ENCODE measurements at regions not wholly inside any gene's neighbourhood (a gene's known extent, or its start where the extent isn't known, plus 50 kb on each side); places are given as distances from the start of the nearest gene placed in this dataset.
A peak's percentile ranks its signal among the peaks of the same experiment; 100 is the strongest.

GRCh38 chr6:138654715-138655634 is 118.6 kb upstream of the CCDC28A start:
- H3K4me1 ChIP-seq (ENCODE audit: insufficient read depth): peaks cover 20% of the 10 kb centered on the region
- peaks cover 20% of the 10 kb centered on the region; the same call in 1 of the 2 replicates for H3F3A ChIP-seq (ENCODE audit: insufficient read depth)
- TF ChIP-seq EZH2phosphoT487 (IDR thresholded peaks at IDR 0.05; ENCODE audit: insufficient read depth, low read depth) (no peak), EZH2 (IDR thresholded peaks at IDR 0.05; ENCODE audit: insufficient read depth, poor library complexity, severe bottlenecking) (no peak)
- no peaks in the 10 kb centered on the region for H3K9me2 ChIP-seq (ENCODE audit: insufficient read depth)
- DNase-seq: peak; percentile 91
- 18 to 24% methylated on average over 6 of the region's 6 CpGs for WGBS, 2 experiments (ENCODE audit: low coverage in 1 of 2, low lambda C conversion rate in 2 of 2, missing lambda C conversion rate in 2 of 2)
- H3K9ac ChIP-seq: peak overlapping the region; percentile 26
- H4K20me1 ChIP-seq (ENCODE audit: insufficient read depth): no peaks in the 10 kb centered on the region
- H3K4me3 ChIP-seq: peak overlapping the region; percentile 60
- no peaks in the 10 kb centered on the region for H3K27me3 ChIP-seq (replicated peaks; ENCODE audit: insufficient read depth)
- H3K27ac ChIP-seq: peak overlapping the region; percentile 31
- peak overlapping the region; percentile 68 for H3K4me2 ChIP-seq (ENCODE audit: unreplicated experiment)
- H3K79me2 ChIP-seq (ENCODE audit: insufficient read depth): 0 out of 2 replicates have a peak, but pooled peaks cover 5% of the 10 kb centered on the region
- no peaks in the 10 kb centered on the region for H3K36me3 ChIP-seq (ENCODE audit: low read depth)
- peak overlapping the region; percentile 59; the same call in 1 of the 2 replicates for H2AFZ ChIP-seq
- in situ Hi-C loops (cut with MboI): no loop called here
- H3K9me3 ChIP-seq (ENCODE audit: low read depth): no peaks in the 10 kb centered on the region

DNA sequence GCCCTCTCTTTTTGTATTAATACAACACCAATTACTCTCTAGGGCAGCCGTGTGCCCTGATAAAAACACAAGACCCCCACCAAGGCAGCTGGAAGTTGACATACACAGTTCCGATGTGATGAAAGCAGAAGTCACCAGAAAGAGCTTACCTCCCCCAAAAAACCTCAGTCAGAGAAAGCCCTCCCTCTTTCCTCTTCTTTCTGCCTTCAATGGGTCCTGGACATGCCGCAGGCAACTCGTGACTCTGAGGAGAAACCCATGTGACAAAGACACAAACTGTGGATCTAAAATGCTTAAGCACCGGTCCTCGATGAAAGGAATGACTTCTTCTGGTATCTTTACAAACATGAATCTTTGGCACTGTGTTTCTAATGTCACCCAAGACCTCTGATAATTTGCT is 117.7 kb upstream of the CCDC28A start:
- WGBS, 2 experiments (ENCODE audit: low coverage in 1 of 2, low lambda C conversion rate in 2 of 2, missing lambda C conversion rate in 2 of 2): 57 to 61% methylated on average over 6 of the region's 6 CpGs
- H3K9me3 ChIP-seq (ENCODE audit: low read depth): no peaks in the 10 kb centered on the region
- peak overlapping the region; percentile 60 for H3K4me3 ChIP-seq
- no peak overlapping the region for H3K9ac ChIP-seq
- TF ChIP-seq EZH2 (IDR thresholded peaks at IDR 0.05; ENCODE audit: insufficient read depth, poor library complexity, severe bottlenecking): no peak
- no peak for TF ChIP-seq EZH2phosphoT487 (IDR thresholded peaks at IDR 0.05; ENCODE audit: insufficient read depth, low read depth)
- H2AFZ ChIP-seq: no peak overlapping the region
- peaks cover 20% of the 10 kb centered on the region; the same call in 1 of the 2 replicates for H3F3A ChIP-seq (ENCODE audit: insufficient read depth)
- H4K20me1 ChIP-seq (ENCODE audit: insufficient read depth): no peaks in the 10 kb centered on the region
- H3K9me2 ChIP-seq (ENCODE audit: insufficient read depth): no peaks in the 10 kb centered on the region
- H3K36me3 ChIP-seq (ENCODE audit: low read depth): no peaks in the 10 kb centered on the region
- H3K79me2 ChIP-seq (ENCODE audit: insufficient read depth): 0 out of 2 replicates have a peak, but pooled peaks cover 5% of the 10 kb centered on the region
- DNase-seq: no peak
- no peaks in the 10 kb centered on the region for H3K27me3 ChIP-seq (replicated peaks; ENCODE audit: insufficient read depth)
- in situ Hi-C loops (cut with MboI): no loop called here
- H3K27ac ChIP-seq: no peak overlapping the region
- peaks cover 20% of the 10 kb centered on the region for H3K4me1 ChIP-seq (ENCODE audit: insufficient read depth)
- H3K4me2 ChIP-seq (ENCODE audit: unreplicated experiment): peak overlapping the region; percentile 68

- no peaks in the 10 kb centered on the region for H4K20me1 ChIP-seq (ENCODE audit: insufficient read depth)
- H3K27ac ChIP-seq: no peak overlapping the region
- H3K27me3 ChIP-seq (replicated peaks; ENCODE audit: insufficient read depth): no peaks in the 10 kb centered on the region
- 63 to 66% methylated on average over 7 of the region's 7 CpGs for WGBS, 2 experiments (ENCODE audit: low coverage in 1 of 2, low lambda C conversion rate in 2 of 2, missing lambda C conversion rate in 2 of 2)
- H3K9ac ChIP-seq: no peak overlapping the region
- no peak overlapping the region for H3K4me2 ChIP-seq (ENCODE audit: unreplicated experiment)
- no peaks in the 10 kb centered on the region for H3K36me3 ChIP-seq (ENCODE audit: low read depth)
- no peak overlapping the region for H2AFZ ChIP-seq
- H3K4me1 ChIP-seq (ENCODE audit: insufficient read depth): peaks cover 20% of the 10 kb centered on the region
- no peaks in the 10 kb centered on the region for H3K9me3 ChIP-seq (ENCODE audit: low read depth)
- in situ Hi-C loops (cut with MboI): no loop called here
- no peaks in the 10 kb centered on the region for H3K9me2 ChIP-seq (ENCODE audit: insufficient read depth)
- H3F3A ChIP-seq (ENCODE audit: insufficient read depth): peaks cover 20% of the 10 kb centered on the region; the same call in 1 of the 2 replicates
- 0 out of 2 replicates have a peak, but pooled peaks cover 5% of the 10 kb centered on the region for H3K79me2 ChIP-seq (ENCODE audit: insufficient read depth)
- no peak overlapping the region for H3K4me3 ChIP-seq
- no peak for TF ChIP-seq EZH2phosphoT487 (IDR thresholded peaks at IDR 0.05; ENCODE audit: insufficient read depth, low read depth)
- no peak for TF ChIP-seq EZH2 (IDR thresholded peaks at IDR 0.05; ENCODE audit: insufficient read depth, poor library complexity, severe bottlenecking)
- no peak for DNase-seq
Observed at GRCh38 chr6:138656364-138657064, 117.1 kb upstream of the CCDC28A start.

DNA sequence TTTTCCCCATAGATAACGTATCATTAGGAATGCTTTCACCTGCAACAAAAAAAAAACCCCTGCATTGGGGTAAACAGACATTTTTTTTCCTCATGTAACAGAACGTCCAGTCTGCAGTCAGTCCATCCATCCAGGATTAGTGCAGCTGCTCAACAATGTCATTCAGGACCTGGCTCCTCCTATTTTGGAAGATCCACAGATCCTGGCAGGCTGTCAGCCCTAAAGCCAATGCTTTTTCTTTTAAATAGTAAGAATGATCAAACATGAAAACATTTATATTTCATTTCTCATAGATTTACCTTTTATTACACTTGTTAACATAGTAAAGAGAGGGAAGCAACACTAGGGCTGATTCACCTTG is 116.5 kb upstream of the CCDC28A start:
- WGBS, 2 experiments (ENCODE audit: low coverage in 1 of 2, low lambda C conversion rate in 2 of 2, missing lambda C conversion rate in 2 of 2): 82 to 83% methylated on average over 2 of the region's 2 CpGs
- DNase-seq: no peak
- no peaks in the 10 kb centered on the region for H4K20me1 ChIP-seq (ENCODE audit: insufficient read depth)
- no peaks in the 10 kb centered on the region for H3K9me3 ChIP-seq (ENCODE audit: low read depth)
- H3K36me3 ChIP-seq (ENCODE audit: low read depth): no peaks in the 10 kb centered on the region
- H3K9me2 ChIP-seq (ENCODE audit: insufficient read depth): no peaks in the 10 kb centered on the region
- H3F3A ChIP-seq (ENCODE audit: insufficient read depth): peaks cover 20% of the 10 kb centered on the region; the same call in 1 of the 2 replicates
- 0 out of 2 replicates have a peak, but pooled peaks cover 5% of the 10 kb centered on the region for H3K79me2 ChIP-seq (ENCODE audit: insufficient read depth)
- H3K9ac ChIP-seq: no peak overlapping the region
- in situ Hi-C loops (cut with MboI): no loop called here
- H3K27me3 ChIP-seq (replicated peaks; ENCODE audit: insufficient read depth): no peaks in the 10 kb centered on the region
- peaks cover 20% of the 10 kb centered on the region for H3K4me1 ChIP-seq (ENCODE audit: insufficient read depth)
- TF ChIP-seq EZH2 (IDR thresholded peaks at IDR 0.05; ENCODE audit: insufficient read depth, poor library complexity, severe bottlenecking): no peak
- no peak overlapping the region for H3K4me2 ChIP-seq (ENCODE audit: unreplicated experiment)
- no peak overlapping the region for H3K4me3 ChIP-seq
- H3K27ac ChIP-seq: no peak overlapping the region
- no peak overlapping the region for H2AFZ ChIP-seq
